ENCODE measurements at regions not wholly inside any gene's neighbourhood (a gene's known extent, or its start where the extent isn't known, plus 50 kb on each side); places are given as distances from the start of the nearest gene placed in this dataset.

- no peak for DNase-seq (ENCODE audit: low spot score)
These were observed 180.5 kb upstream of the CTBP2 start for GRCh38 chr10:125340903-125341302.

- no peak for DNase-seq (ENCODE audit: low spot score)
These were observed 177.1 kb upstream of the CTBP2 start for GRCh38 chr10:125337510-125337909.

- DNase-seq (ENCODE audit: low spot score), result no peak
These were observed 174.2 kb upstream of the CTBP2 start for GRCh38 chr10:125334545-125334944.

GRCh38 chr10:125333769-125334168 lies 173.4 kb upstream of the CTBP2 start:
- DNase-seq (ENCODE audit: low spot score), result no peak

GRCh38 chr10:125333209-125333591 lies 172.8 kb upstream of the CTBP2 start:
- DNase-seq (ENCODE audit: low spot score), result no peak

GRCh38 chr10:125332548-125333208 lies 172.3 kb upstream of the CTBP2 start:
- no peak for DNase-seq (ENCODE audit: low spot score)

GRCh38 chr10:125331056-125331455 lies 170.7 kb upstream of the CTBP2 start:
- DNase-seq (ENCODE audit: low spot score), result no peak

- no peak for DNase-seq (ENCODE audit: low spot score)
These were observed 168.7 kb upstream of the CTBP2 start for GRCh38 chr10:125329056-125329455.

GRCh38 chr10:125325326-125325725 lies 165.0 kb upstream of the CTBP2 start:
- no peak for DNase-seq (ENCODE audit: low spot score)

GRCh38 chr10:125316436-125316835 lies 156.1 kb upstream of the CTBP2 start:
- no peak for DNase-seq (ENCODE audit: low spot score)

GRCh38 chr10:125300937-125301336 lies 140.6 kb upstream of the CTBP2 start:
- DNase-seq (ENCODE audit: low spot score), result no peak

- no peak for DNase-seq (ENCODE audit: low spot score)
These were observed 139.1 kb upstream of the CTBP2 start for GRCh38 chr10:125299461-125299860.

GRCh38 chr10:125296598-125296997 lies 136.2 kb upstream of the CTBP2 start:
- no peak for DNase-seq (ENCODE audit: low spot score)

GRCh38 chr10:125294109-125294508 lies 133.7 kb upstream of the CTBP2 start:
- DNase-seq (ENCODE audit: low spot score), result no peak

- no peak for DNase-seq (ENCODE audit: low spot score)
These were observed 131.5 kb upstream of the CTBP2 start for GRCh38 chr10:125291836-125292235.

- no peak for DNase-seq (ENCODE audit: low spot score)
These were observed 129.1 kb upstream of the CTBP2 start for GRCh38 chr10:125289461-125289860.

GRCh38 chr10:125284875-125285597 lies 124.7 kb upstream of the CTBP2 start:
- no peak for DNase-seq (ENCODE audit: low spot score)

GRCh38 chr10:125283836-125284614 lies 123.7 kb upstream of the CTBP2 start:
- no peak for DNase-seq (ENCODE audit: low spot score)

GRCh38 chr10:125283191-125283835 lies 123.0 kb upstream of the CTBP2 start:
- no peak for DNase-seq (ENCODE audit: low spot score)

- no peak for DNase-seq (ENCODE audit: low spot score)
These were observed 120.7 kb upstream of the CTBP2 start for GRCh38 chr10:125281091-125281490.

GRCh38 chr10:125276133-125276532 lies 115.8 kb upstream of the CTBP2 start:
- no peak for DNase-seq (ENCODE audit: low spot score)

GRCh38 chr10:125274961-125275360 lies 114.6 kb upstream of the CTBP2 start:
- DNase-seq (ENCODE audit: low spot score), result no peak

- DNase-seq (ENCODE audit: low spot score), result no peak
These were observed 112.7 kb upstream of the CTBP2 start for GRCh38 chr10:125273023-125273422.
